GM12865 (cell line): ENCODE measurements at regions not wholly inside any gene's neighbourhood (a gene's known extent, or its start where the extent isn't known, plus 50 kb on each side); places are given as distances from the start of the nearest gene placed in this dataset.

Experiments used
- DNase-seq: peaks from one replicate; pipeline ENCODE4 v3.0.0; 2010; ENCODE audit warnings: low read depth
- H3K4me3 ChIP-seq: 2 replicates; pipeline ENCODE4 v1.5.1; 2011; ENCODE audit warnings: mild to moderate bottlenecking, low read depth, low read length, control low read depth
- TF ChIP-seq, protein P1 (sequence below): IDR thresholded peaks from 2 replicates; pipeline ENCODE4 v1.5.1; 2011; ENCODE audit warnings: low read length, control low read depth, low read depth, inconsistent platforms; ENCODE audit not compliant: insufficient read depth; ENCODE audit errors: missing control alignments

DNA sequence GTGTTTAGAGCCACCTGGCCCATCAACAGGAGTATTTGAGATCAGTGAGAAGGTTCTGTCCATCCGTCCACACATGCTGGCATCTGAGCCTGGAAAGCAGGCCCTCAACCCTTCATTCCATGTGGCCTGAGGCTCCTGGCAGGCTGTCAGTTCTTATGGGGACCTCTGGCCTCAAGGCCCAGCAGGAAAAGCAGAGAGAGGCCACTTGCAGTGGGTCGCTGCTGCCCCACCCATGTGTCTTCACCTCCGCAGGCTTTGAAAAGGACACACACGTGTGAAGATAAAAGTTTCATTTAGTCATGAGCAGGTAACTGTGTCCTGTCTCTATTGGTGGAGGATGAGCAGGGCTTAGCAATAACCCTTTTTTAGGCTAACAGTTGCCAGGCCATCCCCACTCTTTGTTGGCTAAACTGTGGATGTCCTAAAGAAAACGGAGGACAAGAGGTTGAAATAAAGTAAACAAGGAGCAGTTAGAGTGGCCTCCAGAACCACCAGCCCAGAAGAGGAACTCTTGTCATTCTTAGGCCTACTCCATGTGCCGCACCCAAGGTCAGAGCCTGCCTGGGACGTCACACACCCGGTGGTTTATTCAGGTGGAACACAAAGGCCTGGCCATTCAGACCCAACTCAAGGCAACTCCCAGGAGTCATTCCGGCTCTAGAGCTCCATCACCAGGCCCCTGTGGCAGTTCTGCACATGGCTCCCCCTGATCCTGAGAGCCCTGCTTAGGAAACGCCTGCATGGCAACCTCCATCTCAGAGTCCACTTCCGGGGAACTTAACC lies 143.4 kb upstream of the CST7 start:
- H3K4me3 ChIP-seq, result no peak overlapping the region
- no peak for DNase-seq
- TF ChIP-seq, protein P1, sequence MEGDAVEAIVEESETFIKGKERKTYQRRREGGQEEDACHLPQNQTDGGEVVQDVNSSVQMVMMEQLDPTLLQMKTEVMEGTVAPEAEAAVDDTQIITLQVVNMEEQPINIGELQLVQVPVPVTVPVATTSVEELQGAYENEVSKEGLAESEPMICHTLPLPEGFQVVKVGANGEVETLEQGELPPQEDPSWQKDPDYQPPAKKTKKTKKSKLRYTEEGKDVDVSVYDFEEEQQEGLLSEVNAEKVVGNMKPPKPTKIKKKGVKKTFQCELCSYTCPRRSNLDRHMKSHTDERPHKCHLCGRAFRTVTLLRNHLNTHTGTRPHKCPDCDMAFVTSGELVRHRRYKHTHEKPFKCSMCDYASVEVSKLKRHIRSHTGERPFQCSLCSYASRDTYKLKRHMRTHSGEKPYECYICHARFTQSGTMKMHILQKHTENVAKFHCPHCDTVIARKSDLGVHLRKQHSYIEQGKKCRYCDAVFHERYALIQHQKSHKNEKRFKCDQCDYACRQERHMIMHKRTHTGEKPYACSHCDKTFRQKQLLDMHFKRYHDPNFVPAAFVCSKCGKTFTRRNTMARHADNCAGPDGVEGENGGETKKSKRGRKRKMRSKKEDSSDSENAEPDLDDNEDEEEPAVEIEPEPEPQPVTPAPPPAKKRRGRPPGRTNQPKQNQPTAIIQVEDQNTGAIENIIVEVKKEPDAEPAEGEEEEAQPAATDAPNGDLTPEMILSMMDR, result no peak

DNA sequence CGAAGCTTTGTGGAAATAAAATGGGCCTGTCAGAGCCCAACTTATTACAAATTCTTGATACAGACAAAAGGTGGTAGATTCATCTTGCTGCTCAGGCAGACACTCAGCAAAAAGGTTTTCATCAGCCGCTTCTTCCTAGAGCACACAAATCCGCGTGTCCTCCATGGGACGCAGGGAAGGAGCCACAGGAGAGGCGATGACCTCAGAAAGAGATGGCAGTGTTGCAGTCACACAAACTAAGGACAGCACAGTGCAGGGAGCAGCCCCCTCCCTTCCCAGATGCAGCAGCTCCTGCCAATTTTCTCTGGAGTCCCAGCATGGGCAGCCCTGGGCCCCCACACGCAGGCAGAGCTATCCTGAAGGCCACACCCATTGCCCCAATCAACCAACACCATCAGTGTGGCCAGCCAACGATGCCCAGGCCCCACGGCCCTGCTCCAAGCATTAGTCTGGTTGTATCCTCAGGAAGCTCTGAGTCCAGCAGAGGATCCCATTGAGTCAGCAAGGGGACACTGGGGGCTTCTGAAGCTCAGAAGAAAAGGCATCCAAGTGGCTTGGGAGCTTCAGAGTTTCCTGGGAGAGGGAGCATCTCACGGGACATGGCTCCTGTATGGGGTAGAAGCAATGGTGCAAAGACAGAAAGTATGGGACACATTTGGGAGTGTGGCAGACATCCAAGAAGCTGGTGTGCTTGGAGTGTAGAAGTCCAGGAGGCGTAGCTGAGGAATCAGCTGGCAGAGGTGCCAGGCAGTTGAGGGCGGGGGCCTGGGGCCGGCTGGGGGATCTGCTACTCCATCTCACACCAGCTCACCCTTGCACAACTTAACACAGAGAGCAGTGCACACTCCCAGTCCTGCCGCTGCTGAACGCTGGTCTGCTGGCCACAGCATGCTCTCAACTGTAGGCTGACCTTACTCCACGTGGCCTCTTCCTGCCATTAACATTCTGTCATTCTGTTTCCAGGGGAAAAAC lies 142.1 kb upstream of the CST7 start:
- TF ChIP-seq, protein P1, result no peak
- H3K4me3 ChIP-seq, result no peak overlapping the region
- no peak for DNase-seq

DNA sequence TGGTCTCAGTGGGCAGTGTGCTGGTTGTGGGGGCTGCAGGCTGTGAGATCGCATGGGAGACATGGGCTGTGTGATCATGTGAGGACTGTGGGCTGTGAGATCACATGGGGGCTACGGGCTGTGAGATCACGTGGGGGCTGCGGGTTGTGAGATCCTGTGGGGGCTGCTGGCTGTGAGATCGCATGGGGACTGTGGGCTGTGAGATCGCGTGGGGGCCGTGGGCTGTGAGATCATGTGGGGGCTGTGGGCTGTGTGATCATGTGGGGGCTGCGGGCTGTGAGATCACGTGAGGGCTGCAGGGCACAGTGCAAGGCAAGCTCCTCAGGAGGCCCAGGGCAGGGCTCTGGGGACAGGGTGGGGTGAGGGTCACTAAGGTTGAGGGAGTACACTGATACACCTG lies 140.5 kb upstream of the CST7 start:
- no peak for DNase-seq
- H3K4me3 ChIP-seq, result no peak overlapping the region
- TF ChIP-seq, protein P1, result no peak

DNA sequence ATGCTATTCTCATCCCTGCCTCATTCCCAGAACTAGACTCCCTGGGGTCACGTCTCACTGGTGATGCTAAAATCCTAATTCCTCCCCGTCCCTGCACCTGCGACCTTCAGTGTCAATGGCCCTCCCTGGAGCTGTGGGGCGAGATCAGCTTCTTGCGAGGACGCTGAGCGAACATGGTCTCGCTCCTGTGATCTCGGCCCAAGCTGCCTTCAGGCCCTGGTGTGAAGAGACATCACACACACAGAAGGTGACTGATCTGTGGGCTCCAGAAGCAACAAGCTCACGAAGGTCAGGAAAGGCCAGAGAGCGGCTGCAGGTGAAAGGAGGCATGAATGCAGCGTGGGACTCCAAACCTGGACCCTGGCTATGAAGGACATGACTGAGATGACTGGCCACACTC lies 139.5 kb upstream of the CST7 start:
- TF ChIP-seq, protein P1, result no peak
- no peak for DNase-seq
- H3K4me3 ChIP-seq, result no peak overlapping the region

DNA sequence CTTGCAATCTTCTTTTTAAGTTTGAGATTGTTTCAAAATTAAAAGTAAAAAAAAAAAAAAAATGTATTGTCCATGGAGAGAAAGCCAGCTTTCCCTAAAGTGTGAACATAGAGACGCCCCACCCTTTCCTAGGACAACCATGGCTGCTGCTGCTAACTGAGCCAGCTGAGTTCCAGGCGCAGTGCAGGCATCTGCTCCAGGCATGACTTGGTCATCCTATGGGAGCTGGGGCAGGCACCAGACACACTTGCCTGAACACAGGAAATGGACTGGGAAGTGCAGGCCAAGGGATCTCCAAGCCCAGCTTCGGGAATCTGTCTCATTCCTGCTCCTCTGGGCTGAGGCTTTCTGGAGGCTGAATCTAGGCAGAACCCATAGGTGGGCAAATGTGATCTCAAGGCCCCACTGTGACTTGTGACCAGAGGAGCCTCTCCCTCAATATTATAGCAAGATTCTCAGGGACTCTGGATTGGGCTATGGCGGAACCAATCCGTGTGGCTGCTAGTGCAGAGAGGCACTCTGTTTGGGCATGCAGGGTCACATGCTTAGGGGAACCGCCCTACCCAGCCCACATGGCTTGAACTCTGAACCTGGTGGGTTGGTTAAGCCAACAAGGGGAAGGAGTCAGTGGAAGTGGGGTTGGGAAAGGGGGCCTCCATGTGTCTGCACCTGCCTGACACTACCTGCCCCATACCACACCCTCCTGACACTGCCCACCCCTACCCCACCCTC lies 138.2 kb upstream of the CST7 start:
- TF ChIP-seq, protein P1, result no peak
- H3K4me3 ChIP-seq, result no peak overlapping the region
- DNase-seq, result no peak

DNA sequence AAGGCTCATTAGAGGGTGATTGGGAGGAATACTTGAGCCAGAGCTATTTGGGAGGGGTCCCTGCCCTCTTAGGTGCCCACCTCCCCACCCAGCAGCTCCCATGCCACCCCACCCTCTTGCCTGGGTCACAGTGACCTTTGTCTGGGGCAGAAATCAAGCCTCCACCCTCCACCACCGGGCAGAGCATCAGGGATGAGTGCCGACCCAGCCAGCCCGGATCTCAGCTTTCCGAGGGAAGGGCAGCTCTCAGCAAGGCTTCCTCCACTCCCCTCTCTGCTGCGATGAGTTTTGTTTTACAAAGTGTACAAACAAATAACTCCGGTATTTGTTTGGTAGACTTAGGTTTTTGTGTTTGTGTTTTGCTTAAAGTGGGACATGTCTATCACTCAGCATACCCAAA lies 136.7 kb upstream of the CST7 start:
- no peak overlapping the region for H3K4me3 ChIP-seq
- TF ChIP-seq, protein P1, result no peak
- DNase-seq, result no peak
